ENCODE measurements at regions not wholly inside any gene's neighbourhood (a gene's known extent, or its start where the extent isn't known, plus 50 kb on each side); places are given as distances from the start of the nearest gene placed in this dataset.

- H3K79me2 ChIP-seq, result no peaks in the 10 kb centered on the region
- H3K27me3 ChIP-seq, result no peaks in the 10 kb centered on the region
- no peak for TF ChIP-seq EZH2phosphoT487 (IDR thresholded peaks at IDR 0.05; ENCODE audit: low read depth, severe bottlenecking, unreplicated experiment)
- no peak for TF ChIP-seq EZH2 (IDR thresholded peaks at IDR 0.05; ENCODE audit: borderline replicate concordance)
- no peak for TF ChIP-seq CTCF (IDR thresholded peaks at IDR 0.05; ENCODE audit: poor library complexity)
- no peak overlapping the region for H3K27ac ChIP-seq
- H3K4me1 ChIP-seq (ENCODE audit: insufficient read depth), result no peaks in the 10 kb centered on the region
- H4K20me1 ChIP-seq (ENCODE audit: insufficient read depth, poor library complexity, severe bottlenecking), result no peaks in the 10 kb centered on the region
- H3K4me2 ChIP-seq, result no peak overlapping the region
- WGBS (ENCODE audit: low lambda C conversion rate, missing lambda C conversion rate), result 61% methylated on average over 3 of the region's 3 CpGs
- no peaks in the 10 kb centered on the region for H3K36me3 ChIP-seq (replicated peaks; ENCODE audit: insufficient read depth, low read depth)
- no peak overlapping the region for H2AFZ ChIP-seq
- H3K4me3 ChIP-seq, result no peak overlapping the region
- no peak for DNase-seq (ENCODE audit: low spot score)
- H3K9me2 ChIP-seq (replicated peaks; ENCODE audit: insufficient read depth), result no peaks in the 10 kb centered on the region
- no peaks in the 10 kb centered on the region for H3K9me3 ChIP-seq (ENCODE audit: low read depth)
Measured at GRCh38 chr7:45417735-45418134, 156.4 kb upstream of the ADCY1 start.

- Histone ChIP-seq H3K27ac (peak overlapping the region; percentile 15), H3K9me3 (ENCODE audit: low read depth) (no peaks in the 10 kb centered on the region), H2AFZ (no peak overlapping the region), H3K4me2 (no peak overlapping the region), H3K36me3 (replicated peaks; ENCODE audit: insufficient read depth, low read depth) (no peaks in the 10 kb centered on the region), H3K4me3 (no peak overlapping the region), H3K9me2 (replicated peaks; ENCODE audit: insufficient read depth) (no peaks in the 10 kb centered on the region), H4K20me1 (ENCODE audit: insufficient read depth, poor library complexity, severe bottlenecking) (no peaks in the 10 kb centered on the region), H3K4me1 (ENCODE audit: insufficient read depth) (no peaks in the 10 kb centered on the region), H3K27me3 (no peaks in the 10 kb centered on the region), H3K79me2 (no peaks in the 10 kb centered on the region)
- DNase-seq (ENCODE audit: low spot score), result peak; percentile 16
- TF ChIP-seq EZH2 (IDR thresholded peaks at IDR 0.05; ENCODE audit: borderline replicate concordance), result no peak
- no peak for TF ChIP-seq EZH2phosphoT487 (IDR thresholded peaks at IDR 0.05; ENCODE audit: low read depth, severe bottlenecking, unreplicated experiment)
- TF ChIP-seq CTCF (IDR thresholded peaks at IDR 0.05; ENCODE audit: poor library complexity), result no peak
- 48% methylated on average over 3 of the region's 3 CpGs for WGBS (ENCODE audit: low lambda C conversion rate, missing lambda C conversion rate)
Measured at GRCh38 chr7:45420843-45421495, 153.2 kb upstream of the ADCY1 start.

- H3K4me1 ChIP-seq (ENCODE audit: insufficient read depth), result no peaks in the 10 kb centered on the region
- 58% methylated on average over 1 of the region's 1 CpG for WGBS (ENCODE audit: low lambda C conversion rate, missing lambda C conversion rate)
- H3K9me2 ChIP-seq (replicated peaks; ENCODE audit: insufficient read depth), result no peaks in the 10 kb centered on the region
- no peak for TF ChIP-seq CTCF (IDR thresholded peaks at IDR 0.05; ENCODE audit: poor library complexity)
- TF ChIP-seq EZH2 (IDR thresholded peaks at IDR 0.05; ENCODE audit: borderline replicate concordance), result no peak
- TF ChIP-seq EZH2phosphoT487 (IDR thresholded peaks at IDR 0.05; ENCODE audit: low read depth, severe bottlenecking, unreplicated experiment), result no peak
- H3K36me3 ChIP-seq (replicated peaks; ENCODE audit: insufficient read depth, low read depth), result no peaks in the 10 kb centered on the region
- H3K27ac ChIP-seq, result peak overlapping the region; percentile 17
- no peaks in the 10 kb centered on the region for H3K9me3 ChIP-seq (ENCODE audit: low read depth)
- no peaks in the 10 kb centered on the region for H3K27me3 ChIP-seq
- no peak overlapping the region for H3K4me3 ChIP-seq
- no peak for DNase-seq (ENCODE audit: low spot score)
- no peaks in the 10 kb centered on the region for H3K79me2 ChIP-seq
- H2AFZ ChIP-seq, result no peak overlapping the region
- no peak overlapping the region for H3K4me2 ChIP-seq
- no peaks in the 10 kb centered on the region for H4K20me1 ChIP-seq (ENCODE audit: insufficient read depth, poor library complexity, severe bottlenecking)
Measured at GRCh38 chr7:45421806-45422205, 152.4 kb upstream of the ADCY1 start.

All from hepatocyte (in vitro differentiated cells).